T-cell (primary cell): ENCODE measurements at regions not wholly inside any gene's neighbourhood (a gene's known extent, or its start where the extent isn't known, plus 50 kb on each side); places are given as distances from the start of the nearest gene placed in this dataset.

ENCODE experiments used
- ATAC-seq, 4 experiments: fragments of 200-7000 bp in 3 of 4; fragments of 150-1000 bp in 1 of 4; cut with Tn5 transposase; replicated peaks in 1 of 4; 1 replicate in 3 of 4; 2 replicates in 1 of 4; pipeline ENCODE4 v1.10.0; 2021; ENCODE audit warnings: moderate library complexity in 3 of 4, mild to moderate bottlenecking in 2 of 4, moderate number of reproducible peaks in 1 of 4
- CTCF ChIA-PET, 2 donors: fragments of 300-600 bp; sonication (Branson Sonifier 250); formaldehyde crosslinking; loops; one replicate each; lab custom pipeline; 2022; ENCODE audit warnings: antibody characterized with exemption in 2 of 2; lab: Charles Lee
- POLR2A ChIA-PET, 2 donors: fragments of 300-600 bp; sonication (Branson Sonifier 250); formaldehyde crosslinking; loops; one replicate each; lab custom pipeline; 2022; ENCODE audit warnings: antibody characterized with exemption in 2 of 2; lab: Charles Lee
- DNase-seq, 35 experiments: peaks; one replicate each; pipeline versions ENCODE4 v3.0.0 to v3.0.0-alpha.2; 2013 to 2023
- H3K27ac ChIP-seq: one replicate; pipeline ENCODE4 v1.5.1; 2013; ENCODE audit warnings: low read length
- H3K27me3 ChIP-seq, 2 experiments: replicated peaks in 1 of 2; 1 replicate in 1 of 2; 2 replicates in 1 of 2; pipeline versions ENCODE4 v1.6.1 to v1.7.0; 2013; ENCODE audit warnings: low read length in 1 of 2, mixed read lengths in 1 of 2; ENCODE audit not compliant: control insufficient read depth in 2 of 2, insufficient read depth in 2 of 2; ENCODE audit errors: extremely low read depth in 1 of 2
- H3K36me3 ChIP-seq, 2 donors: 1 replicate in 1 of 2; 2 replicates in 1 of 2; pipeline versions ENCODE4 v1.6.1 to v1.7.0; 2013; ENCODE audit warnings: low read length in 1 of 2; ENCODE audit not compliant: control insufficient read depth in 2 of 2, insufficient read depth in 1 of 2; ENCODE audit errors: extremely low read depth in 1 of 2
- H3K4me1 ChIP-seq, 2 experiments: 1 replicate in 1 of 2; 2 replicates in 1 of 2; pipeline versions ENCODE4 v1.6.1 to v1.7.0; 2013; ENCODE audit warnings: low read length in 2 of 2, mixed read lengths in 1 of 2; ENCODE audit not compliant: insufficient read depth in 2 of 2, control insufficient read depth in 1 of 2; ENCODE audit errors: extremely low read depth in 1 of 2
- H3K4me3 ChIP-seq, 2 donors: 1 replicate in 1 of 2; 2 replicates in 1 of 2; pipeline versions ENCODE4 v1.5.1 to v1.7.0; 2013; ENCODE audit warnings: mild to moderate bottlenecking in 2 of 2, low read length in 1 of 2, moderate library complexity in 1 of 2; ENCODE audit not compliant: control insufficient read depth in 1 of 2; ENCODE audit errors: extremely low read depth in 1 of 2
- H3K9me3 ChIP-seq: 2 replicates; pipeline ENCODE4 v1.7.0; 2013
- H3K27ac Mint-ChIP-seq, 2 donors: one replicate each; pipeline ENCODE4 v1.8.0; 2020 to 2021; ENCODE audit warnings: mild to moderate bottlenecking in 2 of 2, mixed read lengths in 2 of 2
- H3K27me3 Mint-ChIP-seq, 2 donors: one replicate each; pipeline ENCODE4 v1.8.0; 2021 to 2022; ENCODE audit warnings: mixed read lengths in 2 of 2
- H3K36me3 Mint-ChIP-seq: one replicate; pipeline ENCODE4 v1.8.0; 2021; ENCODE audit warnings: mixed read lengths
- H3K4me1 Mint-ChIP-seq, 3 donors: one replicate each; pipeline ENCODE4 v1.8.0; 2020 to 2022; ENCODE audit warnings: mixed read lengths in 3 of 3, mild to moderate bottlenecking in 1 of 3
- H3K4me3 Mint-ChIP-seq, 3 donors: one replicate each; pipeline ENCODE4 v1.8.0; 2020 to 2022; ENCODE audit warnings: mild to moderate bottlenecking in 3 of 3, mixed read lengths in 3 of 3, moderate library complexity in 3 of 3
- H3K9me3 Mint-ChIP-seq, 3 donors: one replicate each; pipeline ENCODE4 v1.8.0; 2020 to 2022; ENCODE audit warnings: mixed read lengths in 3 of 3
- WGBS: methylation state at CpG from one replicate; pipeline ENCODE4 v1.1.5; 2013; ENCODE audit warnings: missing lambda C conversion rate; ENCODE audit not compliant: insufficient coverage; 5-methylcytosine and 5-hydroxymethylcytosine counted together

GRCh38 chr2:78861546-78861945, 164.0 kb upstream of the REG3G start:
- no peak for ATAC-seq
- Mint-ChIP-seq H3K9me3 (peaks cover 3 to 32% (median 23%) of the 10 kb centered on the region in 3 donors), H3K4me1 (no peaks in the 10 kb centered on the region), H3K36me3 (no peaks in the 10 kb centered on the region), H3K27me3 (no peaks in the 10 kb centered on the region), H3K27ac (no peak overlapping the region), H3K4me3 (no peak overlapping the region)
- DNase-seq, result no peak
- H3K4me3 ChIP-seq, result no peak overlapping the region
- no peaks in the 10 kb centered on the region for H3K4me1 ChIP-seq
- H3K27me3 ChIP-seq, result no peaks in the 10 kb centered on the region
- WGBS, result 100% methylated on average over 1 of the region's 6 CpGs
- POLR2A ChIA-PET, result no interaction called here
- H3K27ac ChIP-seq, result no peak overlapping the region
- H3K36me3 ChIP-seq, result no peaks in the 10 kb centered on the region
- CTCF ChIA-PET, result no interaction called here
- H3K9me3 ChIP-seq, result no peaks in the 10 kb centered on the region

GRCh38 chr2:78864205-78864604, 161.3 kb upstream of the REG3G start:
- DNase-seq (no peak), ATAC-seq (no peak)
- Mint-ChIP-seq H3K27ac (no peak overlapping the region), H3K27me3 (no peaks in the 10 kb centered on the region), H3K36me3 (no peaks in the 10 kb centered on the region), H3K4me3 (no peak overlapping the region), H3K4me1 (no peaks in the 10 kb centered on the region), H3K9me3 (peaks cover 9 to 26% (median 19%) of the 10 kb centered on the region in 3 donors)
- Histone ChIP-seq H3K27ac (no peak overlapping the region), H3K36me3 (no peaks in the 10 kb centered on the region), H3K4me3 (no peak overlapping the region), H3K9me3 (no peaks in the 10 kb centered on the region), H3K27me3 (no peaks in the 10 kb centered on the region), H3K4me1 (no peaks in the 10 kb centered on the region)
- POLR2A ChIA-PET, result no interaction called here
- CTCF ChIA-PET, result no interaction called here
- WGBS, result 63% methylated on average over 2 of the region's 3 CpGs

- WGBS, result 93% methylated on average over 5 of the region's 10 CpGs
- H3K4me3 Mint-ChIP-seq, result no peak overlapping the region
- no peaks in the 10 kb centered on the region for H3K36me3 ChIP-seq
- H3K27me3 ChIP-seq, result no peaks in the 10 kb centered on the region
- H3K9me3 Mint-ChIP-seq, result peaks cover 11 to 26% (median 25%) of the 10 kb centered on the region in 3 donors
- H3K4me1 ChIP-seq, result no peaks in the 10 kb centered on the region
- DNase-seq, result no peak
- CTCF ChIA-PET, result no interaction called here
- no peak overlapping the region for H3K27ac ChIP-seq
- no peaks in the 10 kb centered on the region for H3K4me1 Mint-ChIP-seq
- H3K27me3 Mint-ChIP-seq, result no peaks in the 10 kb centered on the region
- H3K9me3 ChIP-seq, result no peaks in the 10 kb centered on the region
- no peak overlapping the region for H3K27ac Mint-ChIP-seq
- POLR2A ChIA-PET, result no interaction called here
- no peak for ATAC-seq
- H3K36me3 Mint-ChIP-seq, result no peaks in the 10 kb centered on the region
- no peak overlapping the region for H3K4me3 ChIP-seq
These were observed 159.8 kb upstream of the REG3G start for GRCh38 chr2:78865667-78866066.

DNA sequence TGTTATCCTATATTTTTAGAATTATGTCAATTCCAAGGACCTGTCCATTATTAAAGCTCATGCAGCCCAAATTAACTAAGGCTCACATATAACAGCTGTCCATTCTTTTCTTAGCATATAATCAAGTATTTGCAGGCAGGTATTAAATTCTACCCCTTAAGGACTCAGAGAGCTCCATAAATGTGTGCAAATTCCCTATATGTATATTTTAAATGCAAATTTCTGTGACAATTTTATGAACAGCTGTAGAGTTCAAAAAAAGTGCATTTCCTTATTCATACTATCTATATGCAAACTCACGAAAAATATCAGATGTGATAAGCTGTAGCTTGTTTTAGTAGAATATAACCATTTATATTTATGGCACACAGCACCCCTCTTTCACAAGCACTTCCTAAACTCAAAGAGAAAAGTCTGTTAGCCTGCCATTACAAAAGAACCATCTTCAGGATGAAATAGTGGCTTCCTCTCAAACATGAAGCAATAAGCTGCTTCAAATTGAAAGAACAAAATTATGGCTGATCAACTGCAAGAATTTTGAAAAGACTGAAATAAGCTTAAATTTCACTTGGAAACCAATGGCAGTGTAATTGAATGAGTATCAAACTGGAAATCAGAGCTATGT, 155.0 kb upstream of the REG3G start:
- Mint-ChIP-seq H3K4me1 (no peaks in the 10 kb centered on the region), H3K36me3 (no peaks in the 10 kb centered on the region), H3K9me3 (peaks cover 14 to 17% (median 15%) of the 10 kb centered on the region in 3 donors), H3K27ac (no peak overlapping the region), H3K4me3 (no peak overlapping the region), H3K27me3 (no peaks in the 10 kb centered on the region)
- H3K4me3 ChIP-seq, result no peak overlapping the region
- no peak for DNase-seq
- H3K27ac ChIP-seq, result no peak overlapping the region
- no peak for ATAC-seq
- ChIA-PET CTCF (no interaction called here), POLR2A (interaction anchor here in 1 of 2 donors (0.6 kb wide), 1 partner anchor 91 kb away, joined by 3 read pairs; no protein-coding TSS in a partner anchor)
- H3K27me3 ChIP-seq, result no peaks in the 10 kb centered on the region
- no peaks in the 10 kb centered on the region for H3K4me1 ChIP-seq
- no CpG with 5 or more reads among the region's 1 CpG for WGBS
- H3K36me3 ChIP-seq, result no peaks in the 10 kb centered on the region
- no peaks in the 10 kb centered on the region for H3K9me3 ChIP-seq

DNA sequence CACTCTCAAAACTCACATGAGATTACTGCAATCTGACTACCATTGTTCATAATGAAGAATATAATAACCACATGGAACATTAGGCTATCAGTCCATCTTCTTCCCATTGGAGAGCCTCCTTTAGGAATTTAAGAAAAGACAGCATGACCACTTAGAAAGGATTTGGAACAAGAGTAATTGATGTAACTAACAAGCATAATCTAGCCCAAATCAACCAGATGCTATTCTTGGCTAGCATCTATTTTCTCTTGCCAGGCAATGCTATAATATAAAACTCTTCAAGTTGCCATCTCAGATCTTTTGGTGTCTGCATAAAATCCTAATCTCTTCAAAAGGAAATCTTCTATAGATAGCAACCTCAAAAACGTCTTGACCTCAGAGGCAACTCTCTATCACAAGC, 152.0 kb upstream of the REG3G start:
- Histone ChIP-seq H3K27ac (no peak overlapping the region), H3K9me3 (no peaks in the 10 kb centered on the region), H3K4me3 (no peak overlapping the region), H3K27me3 (no peaks in the 10 kb centered on the region), H3K36me3 (no peaks in the 10 kb centered on the region), H3K4me1 (no peaks in the 10 kb centered on the region)
- H3K27ac Mint-ChIP-seq, result no peak overlapping the region
- POLR2A ChIA-PET, result no interaction called here
- ATAC-seq, result no peak
- peaks cover 14 to 16% (median 14%) of the 10 kb centered on the region in 3 donors for H3K9me3 Mint-ChIP-seq
- no peaks in the 10 kb centered on the region for H3K4me1 Mint-ChIP-seq
- WGBS, result 0% methylated on average over 1 of the region's 1 CpG
- no peak for DNase-seq
- no peaks in the 10 kb centered on the region for H3K36me3 Mint-ChIP-seq
- H3K4me3 Mint-ChIP-seq, result no peak overlapping the region
- no peaks in the 10 kb centered on the region for H3K27me3 Mint-ChIP-seq
- CTCF ChIA-PET, result no interaction called here

DNA sequence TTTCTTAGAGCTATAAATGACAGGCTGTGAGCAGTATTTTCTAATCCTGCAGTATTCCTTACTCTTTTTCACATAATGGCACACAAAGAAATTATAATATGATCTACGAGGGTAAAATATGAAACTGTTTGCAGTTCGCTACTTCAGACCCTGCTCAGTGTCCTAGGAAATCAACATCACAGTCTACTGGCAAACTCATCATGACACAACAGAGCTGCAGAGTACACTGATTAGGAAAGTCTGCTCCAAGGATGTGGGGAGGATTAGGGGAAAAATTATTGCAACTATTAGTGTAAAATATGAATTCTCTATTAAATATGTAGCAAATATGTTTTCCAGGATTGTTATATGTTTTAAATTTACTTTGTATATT, 149.2 kb upstream of the REG3G start:
- ChIA-PET POLR2A (no interaction called here), CTCF (no interaction called here)
- H3K27ac ChIP-seq, result no peak overlapping the region
- Mint-ChIP-seq H3K9me3 (peaks cover 7 to 17% (median 15%) of the 10 kb centered on the region in 3 donors), H3K36me3 (no peaks in the 10 kb centered on the region), H3K27ac (no peak overlapping the region), H3K4me3 (no peak overlapping the region), H3K4me1 (no peaks in the 10 kb centered on the region), H3K27me3 (no peaks in the 10 kb centered on the region)
- H3K4me1 ChIP-seq, result no peaks in the 10 kb centered on the region
- H3K4me3 ChIP-seq, result no peak overlapping the region
- WGBS, result no CpG with 5 or more reads among the region's 2 CpGs
- ATAC-seq (no peak), DNase-seq (no peak)
- no peaks in the 10 kb centered on the region for H3K36me3 ChIP-seq
- H3K9me3 ChIP-seq, result no peaks in the 10 kb centered on the region
- no peaks in the 10 kb centered on the region for H3K27me3 ChIP-seq

DNA sequence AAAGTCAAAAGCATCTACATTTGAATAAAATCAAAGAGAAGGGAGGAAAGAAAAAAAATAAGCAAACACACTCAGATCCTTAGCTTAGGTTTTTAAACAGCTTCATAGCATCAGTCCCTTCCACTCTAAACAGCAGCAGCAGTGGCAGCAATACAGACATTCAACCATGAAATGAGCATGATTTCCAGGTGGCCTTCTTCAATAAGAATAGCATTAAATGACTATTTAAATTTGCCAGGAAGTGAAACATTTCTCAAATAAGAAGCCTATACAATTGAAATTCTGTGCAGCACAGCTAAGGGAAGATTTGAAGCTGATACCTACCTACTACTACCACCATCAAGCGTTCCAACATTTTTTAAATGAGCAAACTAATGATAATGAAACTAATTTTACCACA, 138.1 kb upstream of the REG3G start:
- POLR2A ChIA-PET, result no interaction called here

More for the DNA sequence above, 138.1 kb upstream of the REG3G start:
- Mint-ChIP-seq H3K27me3 (no peaks in the 10 kb centered on the region), H3K4me1 (no peaks in the 10 kb centered on the region), H3K4me3 (no peak overlapping the region), H3K27ac (no peak overlapping the region), H3K9me3 (peaks cover 6 to 17% (median 9%) of the 10 kb centered on the region in 3 donors), H3K36me3 (no peaks in the 10 kb centered on the region)
- Histone ChIP-seq H3K27me3 (no peaks in the 10 kb centered on the region), H3K4me1 (no peaks in the 10 kb centered on the region), H3K9me3 (no peaks in the 10 kb centered on the region), H3K4me3 (no peak overlapping the region), H3K36me3 (no peaks in the 10 kb centered on the region), H3K27ac (no peak overlapping the region)
- DNase-seq (no peak), ATAC-seq (no peak)
- CTCF ChIA-PET, result no interaction called here
- no CpG with 5 or more reads among the region's 1 CpG for WGBS
